ENCODE measurements at regions not wholly inside any gene's neighbourhood (a gene's known extent, or its start where the extent isn't known, plus 50 kb on each side); places are given as distances from the start of the nearest gene placed in this dataset.
"Not testable (repeated sequence)": the region's sequence is repeated elsewhere in the genome, so short reads cannot be mapped to it uniquely, and the experiment has no call there.

GRCh38 chrX:121172703-121173102, 125.3 kb downstream of the GLUD2 start:
- no peak for DNase-seq

GRCh38 chrX:121179972-121180371, 132.6 kb downstream of the GLUD2 start:
- DNase-seq, result no peak

DNA sequence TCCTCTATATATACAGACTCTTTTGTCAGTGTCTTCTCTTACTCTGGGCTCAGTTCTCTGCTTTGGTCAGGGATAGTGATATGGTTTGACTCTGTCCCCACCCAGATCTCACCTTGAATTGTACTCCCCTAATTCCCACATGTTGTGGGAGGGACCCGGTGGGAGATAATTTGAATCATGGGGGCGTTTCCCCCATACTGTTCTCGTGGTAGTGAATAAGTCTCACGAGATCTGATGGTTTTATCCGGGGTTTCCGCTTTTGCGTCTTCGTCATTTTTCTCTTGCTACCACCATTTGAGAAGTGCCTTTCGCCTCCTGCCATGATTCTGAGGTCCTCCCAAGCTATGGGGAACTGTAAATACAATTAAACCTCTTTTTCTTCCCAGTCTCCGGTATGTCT, 144.4 kb downstream of the GLUD2 start:
- no peak for DNase-seq

DNA sequence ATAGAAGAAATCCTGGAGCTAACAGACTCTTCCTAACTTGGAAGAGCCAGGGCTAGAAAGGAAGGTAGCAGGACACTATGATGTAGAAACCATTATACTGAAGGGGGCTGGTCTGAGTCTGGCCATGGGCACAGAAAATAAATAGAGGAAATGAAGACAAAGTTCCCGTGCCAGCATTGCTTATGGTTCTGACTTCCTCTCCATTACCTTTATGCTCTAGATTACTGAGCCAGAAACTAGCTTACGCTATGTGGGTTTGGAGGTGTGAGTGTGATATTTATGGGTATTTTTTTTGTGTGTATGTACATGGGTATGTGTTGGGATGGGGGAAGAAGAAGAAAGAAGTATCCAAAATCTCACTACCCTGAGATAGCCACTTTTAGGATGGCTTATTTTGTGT, 148.3 kb downstream of the GLUD2 start:
- DNase-seq, result no peak

DNA sequence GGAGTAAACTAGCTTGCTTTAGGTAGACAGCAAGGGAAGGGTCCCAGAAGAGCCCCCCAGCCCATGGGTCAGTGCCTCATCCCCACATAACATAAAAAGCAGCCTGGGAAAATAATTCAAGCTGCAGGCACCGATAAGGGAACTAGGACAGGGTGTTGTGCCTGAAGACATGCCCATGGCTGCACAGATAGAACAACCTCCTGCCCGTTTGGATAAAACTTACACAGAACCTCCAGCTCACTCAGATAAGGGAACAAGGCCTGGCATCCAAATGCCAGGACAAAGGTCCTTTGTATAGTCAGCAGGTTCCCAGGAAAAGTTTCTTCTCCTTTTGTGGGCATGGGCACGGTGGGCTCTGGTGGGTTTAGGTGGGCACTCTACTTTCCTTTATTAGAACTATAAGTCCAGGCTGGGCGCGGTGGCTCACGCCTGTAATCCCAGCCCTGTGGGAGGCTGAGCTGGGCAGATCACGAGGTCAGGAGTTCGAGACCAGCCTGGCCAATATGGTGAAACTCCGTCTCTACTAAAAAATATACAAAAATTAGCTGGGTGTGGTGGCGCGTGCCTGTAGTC, 149.5 kb downstream of the GLUD2 start:
- DNase-seq, result not testable (repeated sequence)

GRCh38 chrX:121208563-121208962, 161.2 kb downstream of the GLUD2 start:
- DNase-seq, result no peak

- no peak for DNase-seq
These were observed 169.4 kb downstream of the GLUD2 start for GRCh38 chrX:121216641-121217374.

DNA sequence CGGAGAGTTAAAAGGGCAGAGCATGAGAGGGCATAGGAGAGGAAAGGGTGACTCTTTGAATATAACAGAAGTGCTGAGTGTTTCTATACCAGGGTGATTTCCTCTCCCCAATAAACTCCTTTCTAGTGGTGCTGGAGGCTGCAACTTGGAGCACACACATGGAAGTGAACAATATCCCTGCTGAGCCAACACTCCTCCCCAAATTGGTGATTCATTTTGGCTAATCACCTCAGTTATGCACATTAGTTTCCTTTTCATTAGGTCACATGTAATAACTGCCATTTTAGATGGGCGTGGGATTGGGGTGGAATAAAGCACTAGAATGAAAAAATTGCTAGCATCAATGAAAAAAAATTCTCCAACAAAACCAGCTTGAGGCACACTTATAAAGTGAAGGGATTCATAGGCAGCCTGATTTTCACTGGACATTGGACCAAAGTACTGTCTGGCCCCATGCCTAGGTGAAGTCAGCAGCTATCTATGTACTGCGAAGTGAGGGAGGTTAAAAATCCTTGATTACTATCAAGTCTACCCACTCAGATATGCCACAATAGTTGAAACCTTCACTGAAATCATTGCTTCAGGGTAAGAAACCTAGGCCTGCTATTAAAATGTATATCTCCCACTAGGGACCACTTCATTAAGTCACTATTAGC, 174.0 kb downstream of the GLUD2 start:
- DNase-seq, result no peak

DNA sequence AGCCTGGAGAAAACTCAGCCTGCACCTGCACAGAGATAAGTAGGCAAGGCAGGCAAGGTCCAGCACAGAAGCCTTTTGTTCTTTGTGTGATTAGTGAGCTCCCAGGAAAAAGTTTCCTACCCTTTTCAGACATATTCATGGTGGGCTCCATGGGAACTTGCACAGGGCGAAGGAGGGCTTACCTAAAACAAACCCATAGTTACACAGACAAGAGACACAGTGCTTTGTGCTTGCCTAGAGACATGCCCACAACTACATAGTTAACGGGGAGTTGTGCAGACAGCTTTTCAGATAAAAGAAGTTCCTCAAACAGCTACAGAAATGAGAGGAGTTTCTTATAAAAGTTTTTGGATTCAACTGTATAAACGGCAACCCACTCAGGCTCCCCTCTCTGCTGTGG, 180.5 kb downstream of the GLUD2 start:
- no peak for DNase-seq

GRCh38 chrX:121231566-121232358, 184.4 kb downstream of the GLUD2 start:
- DNase-seq, result no peak

- no peak for DNase-seq
These were observed 188.6 kb downstream of the GLUD2 start for GRCh38 chrX:121236040-121236439.

GRCh38 chrX:121238093-121238492, 190.7 kb downstream of the GLUD2 start:
- DNase-seq, result no peak

- DNase-seq, result no peak
These were observed 197.1 kb downstream of the GLUD2 start for GRCh38 chrX:121244511-121244910.

GRCh38 chrX:121245763-121246162, 198.4 kb downstream of the GLUD2 start:
- DNase-seq, result no peak

DNA sequence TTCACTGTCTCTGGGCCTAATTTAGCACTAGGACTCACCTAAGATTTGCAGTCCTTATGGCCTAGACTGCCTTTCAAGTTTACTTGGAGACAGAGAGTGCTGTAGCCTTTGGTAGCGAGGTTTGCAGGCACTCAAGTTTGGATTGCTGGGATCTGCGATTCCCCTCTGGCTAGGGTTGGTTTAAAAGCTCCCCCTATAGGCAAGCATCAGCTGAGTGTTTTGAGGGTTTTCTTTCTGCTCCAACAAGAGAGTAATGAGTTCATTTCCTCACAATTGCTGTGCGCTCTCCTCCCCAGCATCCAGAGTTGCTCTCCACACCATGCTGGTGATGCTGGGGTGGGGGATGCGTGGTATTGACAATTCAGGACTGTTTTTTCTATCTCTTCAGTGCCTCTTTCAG, 206.9 kb downstream of the GLUD2 start:
- DNase-seq, result no peak

DNA sequence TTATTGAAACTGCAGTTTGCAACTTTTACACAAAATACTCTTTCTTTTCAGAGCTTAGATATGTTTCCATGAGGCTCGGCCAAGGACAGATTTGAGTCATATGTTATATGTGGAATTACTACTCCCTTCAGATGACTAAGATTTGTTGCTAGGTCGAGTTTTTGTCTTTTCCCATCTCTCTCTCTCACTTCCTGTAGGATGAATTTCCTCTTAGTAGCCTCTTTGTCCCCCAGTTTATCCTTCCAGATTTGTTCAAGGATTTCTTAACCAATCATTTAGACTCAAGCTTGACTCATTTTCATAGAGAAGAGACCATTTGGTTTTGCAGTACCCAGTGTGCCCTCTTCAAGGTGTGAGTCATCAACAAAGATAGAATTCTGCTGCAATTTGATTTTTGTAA, 209.2 kb downstream of the GLUD2 start:
- no peak for DNase-seq

DNA sequence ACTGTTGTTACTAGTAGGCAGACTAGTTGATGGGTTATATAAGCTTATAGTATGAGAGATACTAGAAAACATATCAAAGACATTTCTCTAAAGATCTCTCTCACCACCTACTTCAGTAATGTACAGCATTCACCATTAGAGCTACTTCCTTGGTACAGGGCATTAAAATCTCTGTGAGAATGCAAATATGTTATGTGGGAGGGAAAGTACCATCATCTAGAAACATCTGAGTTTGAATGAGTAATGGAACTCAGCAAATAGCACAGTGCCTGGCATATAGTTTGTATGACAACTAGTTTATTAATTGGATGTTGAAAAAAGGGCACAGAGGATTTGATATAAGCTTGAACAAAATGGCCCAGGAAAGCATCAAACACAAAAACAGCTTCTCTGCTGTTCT, 211.1 kb downstream of the GLUD2 start:
- no peak for DNase-seq

- no peak for DNase-seq
These were observed 211.8 kb downstream of the GLUD2 start for GRCh38 chrX:121259170-121259569.

- DNase-seq, result no peak
These were observed 213.3 kb downstream of the GLUD2 start for GRCh38 chrX:121260596-121261240.

GRCh38 chrX:121283921-121284320, 236.5 kb downstream of the GLUD2 start:
- no peak for DNase-seq

- no peak for DNase-seq
These were observed 251.1 kb downstream of the GLUD2 start for GRCh38 chrX:121298499-121298898.

DNA sequence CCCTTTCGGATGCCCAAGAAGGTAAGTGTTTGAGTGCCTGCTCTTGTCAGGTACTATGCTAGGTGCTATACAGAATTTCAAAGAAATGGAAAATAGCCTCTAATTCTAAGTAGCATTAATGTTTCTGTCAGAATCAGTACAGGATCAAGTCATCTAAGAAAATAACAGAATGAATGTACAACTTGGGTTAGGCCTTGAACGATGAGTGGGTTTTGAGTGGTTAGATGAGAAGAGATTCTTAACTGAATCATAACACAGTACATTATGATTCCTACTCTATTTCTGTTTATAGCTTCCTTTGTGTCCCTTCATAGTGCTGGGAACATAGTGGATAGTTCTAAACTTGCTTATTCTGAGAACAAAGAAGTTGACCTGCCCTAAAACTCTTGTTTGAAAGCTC, 253.9 kb downstream of the GLUD2 start:
- no peak for DNase-seq

GRCh38 chrX:121301822-121302221, 254.4 kb downstream of the GLUD2 start:
- DNase-seq, result no peak

All from activated T-cell treated with anti-CD3 and anti-CD28 coated beads, Interleukin-2, amount 50 U/mL, for 48 hours (primary cell).